HG02798 (cell line): ENCODE measurements at regions not wholly inside any gene's neighbourhood (a gene's known extent, or its start where the extent isn't known, plus 50 kb on each side); places are given as distances from the start of the nearest gene placed in this dataset.

Experiments
- ATAC-seq: cut with Tn5 transposase; IDR thresholded peaks from one replicate; pipeline ENCODE4 v1.9.1; 2021; ENCODE audit warnings: mild to moderate bottlenecking; ENCODE audit not compliant: unreplicated experiment, poor library complexity

DNA sequence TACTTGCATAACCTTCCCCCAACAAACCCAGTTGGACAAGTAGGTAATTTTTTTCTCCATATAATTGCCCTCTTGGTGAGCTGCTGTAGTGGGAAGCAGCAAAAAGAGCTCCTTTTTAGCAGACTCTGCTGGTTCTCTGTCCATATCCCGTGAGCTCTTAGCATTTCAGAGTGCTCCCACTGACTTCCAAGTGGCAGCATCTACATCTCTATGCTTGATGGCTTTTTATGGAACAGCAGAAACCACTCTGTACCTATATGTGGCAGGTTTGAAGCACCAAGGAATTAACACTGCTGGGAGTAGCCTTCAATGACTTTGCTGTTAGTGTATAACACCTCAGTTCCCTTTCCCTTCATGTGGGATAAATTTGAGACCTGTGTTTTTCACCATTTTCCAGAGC is 168.4 kb upstream of the NHS start:
- no peak for ATAC-seq

DNA sequence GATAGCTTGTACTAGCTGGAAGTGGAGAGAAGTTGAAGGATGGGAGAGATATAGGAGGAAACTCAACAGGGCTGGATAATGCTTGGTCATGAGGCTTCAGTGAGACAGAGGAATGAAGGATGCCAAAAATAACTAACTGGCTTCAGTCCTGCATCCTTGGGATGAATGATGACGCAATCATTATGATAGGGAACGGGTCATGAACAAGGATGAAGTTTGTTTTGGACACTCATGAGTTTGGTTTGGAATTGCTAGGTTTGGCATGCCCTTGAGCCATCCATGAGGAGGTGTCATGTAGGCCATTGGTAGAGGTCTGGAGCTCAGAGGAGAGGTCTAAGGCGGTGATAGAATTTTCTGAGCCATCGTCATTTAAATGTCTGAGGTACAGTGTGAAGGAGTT is 160.0 kb upstream of the NHS start:
- ATAC-seq = no peak

DNA sequence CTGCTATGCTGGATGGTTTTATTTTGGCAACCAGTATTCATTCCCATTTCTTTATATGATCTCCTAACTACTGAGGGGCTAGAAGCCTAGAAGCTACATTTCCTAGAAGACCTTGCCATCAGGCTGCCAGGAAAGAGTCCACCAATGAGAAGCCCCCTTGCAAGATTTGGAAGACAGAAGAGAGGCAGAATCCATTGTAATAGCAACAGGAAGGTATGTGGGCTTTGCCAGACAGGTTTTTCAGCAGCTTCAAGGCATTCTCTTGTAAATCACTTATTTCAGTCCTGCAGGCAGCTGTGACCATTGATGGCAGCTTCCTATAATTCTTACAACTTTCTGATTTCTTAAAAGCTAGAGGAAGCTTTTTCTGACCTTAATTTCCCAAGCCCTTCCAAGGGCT is 148.3 kb upstream of the NHS start:
- no peak for ATAC-seq

DNA sequence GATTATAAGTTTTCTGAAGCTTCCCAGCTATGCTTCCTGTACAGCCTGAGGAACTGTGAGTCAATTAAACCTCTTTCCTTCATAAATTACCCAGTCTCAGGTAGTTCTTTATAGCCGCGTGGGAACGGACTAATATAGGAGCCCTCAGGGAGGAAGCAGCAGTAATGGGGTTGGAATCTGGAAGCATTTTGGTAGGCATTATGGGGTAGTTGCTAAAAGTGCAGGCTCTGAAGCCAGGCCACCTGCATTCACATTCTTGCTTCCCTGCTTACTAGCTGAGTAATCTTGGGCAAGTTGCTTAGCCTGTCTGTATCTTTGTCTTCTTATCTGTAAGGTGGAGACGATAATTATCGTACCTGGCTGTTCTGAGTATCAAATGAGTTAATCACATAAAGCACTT is 137.9 kb upstream of the NHS start:
- ATAC-seq = no peak

DNA sequence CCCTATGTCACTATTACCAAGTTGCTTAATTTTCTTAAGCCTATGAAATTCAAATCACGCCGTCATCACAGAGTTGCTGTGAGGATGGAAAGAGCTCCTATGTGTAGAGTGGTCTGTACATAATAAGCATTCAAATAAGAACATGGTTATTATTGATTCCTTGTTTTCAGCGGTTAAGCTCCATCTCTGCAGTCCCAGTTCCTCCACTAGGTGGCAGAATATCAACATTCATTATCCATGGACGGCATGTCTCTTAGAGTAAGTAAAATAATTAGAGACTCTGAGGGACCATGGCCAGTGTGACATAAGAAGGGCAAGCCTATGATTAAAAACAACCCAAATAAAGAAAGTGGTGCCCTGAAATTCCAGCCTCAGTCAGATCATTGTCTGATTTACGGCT is 132.5 kb upstream of the NHS start:
- peak; percentile 57 for ATAC-seq

DNA sequence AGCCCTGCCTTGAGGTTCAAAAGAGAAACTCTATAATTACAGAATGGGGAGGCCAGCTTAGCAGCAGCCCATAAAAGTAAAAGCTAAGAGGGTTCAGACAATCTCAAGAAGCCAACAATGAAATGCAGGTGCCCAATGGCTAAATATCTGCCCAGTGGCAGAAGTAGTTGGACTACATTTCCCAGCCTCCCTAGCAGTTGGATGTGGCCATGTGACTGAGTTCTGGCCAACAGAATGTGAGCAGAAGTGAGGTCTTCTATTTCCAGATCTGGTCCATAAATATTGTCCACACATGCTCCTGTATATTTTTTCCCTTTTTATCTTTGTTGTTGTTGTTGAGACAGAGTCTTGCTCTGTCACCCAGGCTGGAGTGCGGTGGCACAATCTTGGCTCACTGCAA is 127.9 kb upstream of the NHS start:
- no peak for ATAC-seq

DNA sequence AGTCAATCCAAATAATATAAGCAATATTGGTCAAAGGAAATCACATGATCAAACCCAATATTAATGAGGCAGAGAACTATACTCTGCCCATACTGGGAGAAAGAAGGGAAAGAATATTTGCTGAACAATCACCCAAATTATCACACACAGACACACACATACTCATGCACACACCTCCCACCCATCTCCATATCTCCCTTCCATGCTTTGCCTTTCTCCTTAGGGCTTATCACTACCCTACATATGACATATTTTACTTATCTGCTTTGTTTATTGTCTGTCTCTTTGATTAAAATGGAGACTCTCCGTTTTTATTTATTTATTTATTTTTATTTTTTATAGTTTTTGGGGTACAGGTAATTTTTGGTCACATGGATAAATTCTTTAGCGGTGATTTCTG is 112.9 kb upstream of the NHS start:
- ATAC-seq = no peak

DNA sequence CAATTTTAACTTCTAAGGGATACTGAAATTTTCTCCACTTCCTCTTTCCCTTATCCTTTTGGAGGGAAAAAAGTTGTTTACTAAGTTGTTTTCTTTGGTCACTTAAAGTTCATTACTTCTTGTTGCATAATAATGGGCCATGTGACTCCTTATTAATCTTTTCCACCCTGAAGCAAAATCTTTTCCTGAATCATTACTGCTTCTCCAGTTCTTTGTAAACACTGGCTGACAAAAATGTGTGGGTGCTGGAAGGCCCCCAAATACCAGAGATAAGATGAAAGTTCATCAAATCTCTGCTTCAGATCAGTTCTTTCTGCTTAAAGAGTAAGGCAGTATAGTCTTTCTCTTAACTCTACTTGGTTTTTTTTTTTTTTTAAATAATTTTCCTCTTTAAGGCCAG is 108.9 kb upstream of the NHS start:
- ATAC-seq = no peak

DNA sequence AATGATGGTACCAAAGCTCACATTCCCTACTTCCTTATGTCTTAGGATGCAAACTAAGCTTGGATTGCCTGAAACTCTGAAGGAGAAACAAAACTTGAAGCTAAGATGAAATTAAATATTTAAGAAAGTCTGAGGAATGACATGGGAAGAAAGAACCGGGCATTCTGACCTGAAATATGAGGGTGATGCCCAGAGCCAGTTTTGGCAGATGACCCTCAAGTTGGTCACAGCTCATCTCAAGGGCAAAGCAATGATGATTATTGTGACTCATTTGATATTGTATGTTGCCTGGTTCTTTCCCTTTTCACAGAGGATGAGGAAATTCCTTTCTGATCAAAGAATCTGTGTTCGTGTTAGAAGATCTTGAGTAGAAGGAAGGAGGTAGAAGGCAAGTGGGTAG is 96.0 kb upstream of the NHS start:
- ATAC-seq = no peak

DNA sequence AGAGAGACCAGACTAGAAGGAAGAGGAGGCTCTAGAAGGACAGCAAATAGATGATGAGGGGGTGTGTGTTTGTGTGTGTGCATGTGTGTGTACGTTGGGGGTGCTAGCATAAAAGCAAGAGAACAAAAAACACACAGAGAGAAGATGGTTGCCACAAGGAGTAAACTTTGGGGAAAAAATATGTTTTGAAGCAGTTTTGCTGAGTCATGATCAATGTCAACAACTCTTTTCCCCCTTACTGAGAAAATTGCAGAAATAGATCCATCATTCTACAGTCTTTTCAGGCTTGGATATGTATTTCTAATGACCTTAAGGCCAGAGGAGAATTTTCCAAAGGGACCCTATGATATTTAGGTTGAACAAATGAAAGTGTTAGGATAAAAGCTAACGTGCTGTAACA is 89.0 kb upstream of the NHS start:
- ATAC-seq = no peak

DNA sequence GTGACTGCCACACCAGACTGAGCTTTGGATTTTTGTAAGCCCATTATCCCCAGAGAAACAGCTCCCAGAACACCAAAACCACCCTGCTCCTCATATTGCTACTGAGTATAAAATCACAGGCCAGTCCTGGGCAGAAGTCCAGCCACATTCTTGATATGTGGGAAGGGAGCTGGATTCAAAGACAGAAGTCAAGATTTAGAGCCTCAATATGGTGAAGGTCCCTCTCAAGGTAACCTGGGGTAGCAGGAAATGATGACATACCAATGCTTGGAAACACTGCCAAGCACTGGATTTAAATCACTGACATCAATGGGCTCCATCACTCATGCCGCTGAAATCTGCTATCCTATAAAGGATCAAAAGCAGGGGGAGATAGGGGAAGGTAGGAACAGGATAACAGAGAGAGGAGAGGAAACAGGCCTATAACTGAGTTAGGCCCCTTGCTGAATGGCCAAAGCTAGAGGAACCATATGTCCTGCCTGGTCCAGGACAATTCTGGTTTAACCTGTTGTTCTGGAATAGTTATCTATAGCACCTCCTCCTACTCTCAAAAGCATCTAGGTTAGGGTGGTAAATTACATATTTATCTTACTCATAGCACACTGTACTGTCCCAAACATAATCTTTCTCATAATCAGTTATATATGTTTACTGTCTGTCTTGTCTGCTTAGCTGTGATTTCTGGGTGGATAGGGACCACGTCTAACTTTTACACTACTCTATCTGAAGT is 83.7 kb upstream of the NHS start:
- ATAC-seq = no peak

DNA sequence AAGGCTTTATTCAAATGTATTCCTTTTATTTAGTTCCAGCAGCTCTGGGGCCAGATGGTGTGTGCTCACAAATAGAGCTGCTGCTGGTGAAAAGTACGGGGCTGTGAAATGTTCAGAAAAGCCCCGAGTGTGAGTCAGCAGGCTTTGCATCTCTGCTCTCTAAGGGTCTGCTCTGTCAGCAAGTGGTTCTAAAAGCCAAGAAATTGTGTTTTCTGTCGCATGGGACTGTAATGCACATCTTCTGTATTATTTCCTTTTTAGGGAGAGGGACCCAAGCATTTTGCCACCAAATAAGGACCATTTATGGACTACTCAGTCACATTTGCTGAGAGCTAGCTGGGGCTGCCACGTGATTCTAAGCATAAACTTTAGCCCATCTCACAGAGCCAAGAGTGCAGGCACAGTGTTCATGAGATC is 82.9 kb upstream of the NHS start:
- no peak for ATAC-seq

DNA sequence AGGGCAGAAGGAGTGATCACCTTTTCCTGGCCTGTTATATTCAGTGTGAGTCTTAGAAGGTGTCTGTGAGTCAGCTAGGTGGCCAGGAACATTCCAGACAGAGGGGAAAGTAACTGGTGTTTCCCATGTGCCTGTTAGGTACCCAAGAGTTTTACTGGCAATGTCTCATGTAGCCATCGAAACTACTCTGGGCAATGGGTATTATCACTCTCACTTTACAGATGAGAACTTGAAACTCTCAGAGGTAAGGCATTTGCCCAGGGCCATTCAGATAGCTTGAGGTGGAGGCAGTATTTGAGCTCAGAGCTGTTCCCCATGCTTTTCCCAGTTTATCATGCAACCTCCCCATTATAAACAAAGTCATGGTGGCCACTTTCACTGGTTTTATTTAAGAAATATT is 80.4 kb upstream of the NHS start:
- no peak for ATAC-seq

DNA sequence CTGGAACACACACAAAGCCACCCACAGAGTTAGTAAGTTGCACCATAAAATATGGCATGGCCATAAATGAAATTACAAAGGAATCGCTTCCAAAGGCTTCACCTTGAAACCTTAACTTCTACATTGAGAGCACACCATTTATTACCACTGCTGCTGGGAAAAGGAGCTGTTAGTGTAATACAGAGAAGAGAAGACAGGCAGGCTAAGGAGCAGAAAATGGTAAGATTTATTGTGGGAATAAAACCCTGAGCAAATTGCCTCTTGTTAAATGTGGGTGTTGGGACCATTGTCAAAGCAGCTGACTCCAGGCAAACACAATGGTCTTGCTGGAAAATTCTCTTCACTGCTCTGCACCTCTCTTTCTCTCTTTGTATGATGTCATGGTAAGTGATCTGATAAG is 79.2 kb upstream of the NHS start:
- ATAC-seq = no peak

DNA sequence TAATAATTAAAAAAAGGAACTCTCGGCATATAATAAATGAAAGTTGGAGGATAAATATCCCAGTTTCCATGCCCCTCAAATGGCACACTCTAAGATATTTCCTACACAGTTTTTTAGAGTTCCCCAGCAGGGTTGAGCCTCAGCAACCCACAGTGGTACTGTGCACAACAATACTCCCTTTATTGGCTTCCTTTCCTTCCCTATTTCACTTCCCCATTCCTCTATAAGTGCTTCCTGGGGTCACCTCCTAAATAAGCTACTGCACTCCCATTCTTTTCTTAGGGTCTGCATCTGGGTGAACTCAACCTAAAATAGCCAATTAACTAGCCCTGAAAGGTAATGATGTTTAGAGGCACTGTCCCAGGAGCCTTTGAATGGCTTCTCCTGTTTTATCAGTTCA is 76.4 kb upstream of the NHS start:
- no peak for ATAC-seq

DNA sequence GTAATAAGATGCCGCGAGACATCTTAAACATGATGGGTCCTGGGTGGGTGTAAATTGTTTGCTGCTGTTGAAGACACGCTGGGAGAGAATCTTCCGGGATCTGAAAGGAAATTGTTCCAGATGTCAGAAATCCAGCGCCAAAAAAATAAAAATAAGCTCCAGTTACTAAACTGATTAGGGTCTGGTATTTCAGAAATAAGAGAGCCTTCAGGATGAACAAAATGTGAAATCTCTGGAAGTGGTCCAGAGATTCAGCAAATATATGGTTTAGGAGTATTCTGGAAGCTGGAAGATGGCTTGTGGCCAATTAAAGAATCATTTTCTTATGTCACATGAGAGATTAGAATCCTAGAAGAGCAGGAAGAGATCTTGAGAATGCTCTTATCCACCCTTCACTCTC is 75.8 kb upstream of the NHS start:
- ATAC-seq = no peak

DNA sequence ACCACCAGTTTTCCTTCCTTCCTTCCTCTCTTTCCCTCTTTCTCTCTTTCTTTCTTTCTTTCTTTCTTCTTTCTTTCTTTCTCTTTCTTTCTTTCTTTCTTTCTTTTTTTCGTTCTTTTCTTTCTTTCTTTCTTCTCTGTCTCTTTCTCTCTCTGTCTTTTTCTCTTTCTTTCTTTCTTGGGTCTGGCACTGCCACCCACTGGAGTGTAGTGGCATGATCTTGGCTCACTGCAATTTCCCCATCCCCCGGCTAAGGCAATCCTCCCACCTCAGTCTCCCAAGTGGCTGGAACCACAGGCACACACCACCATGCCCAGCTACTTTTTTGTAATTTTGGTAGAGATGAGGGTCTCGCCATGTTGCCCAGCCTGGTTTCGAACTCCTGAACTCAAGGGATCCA is 51.6 kb upstream of the NHS start:
- ATAC-seq = no peak
